K562 (cell line): ENCODE measurements at regions not wholly inside any gene's neighbourhood (a gene's known extent, or its start where the extent isn't known, plus 50 kb on each side); places are given as distances from the start of the nearest gene placed in this dataset.

Source experiments
- ATAC-seq: fragments of 200-7000 bp; cut with Tn5 transposase; 3 replicates; pipeline ENCODE4 v1.9.1; 2020; ENCODE audit warnings: moderate library complexity
- BruUV-seq: library from RNA; stranded (reverse); fragments of 400-500 nt; replicated peaks from 2 replicates; lab custom pipeline; 2021; lab: Mats Ljungman, UMichigan
- CTCF ChIA-PET: fragments of 300-600 bp; formaldehyde crosslinking; extraction: SDS; loops from one replicate; lab custom pipeline; 2021; ENCODE audit warnings: low intra/inter-chr PET ratio; lab: Yijun Ruan, JAX
- POLR2A ChIA-PET: fragments of 300-600, 350-650 bp; sonication (Branson Sonifier 250); formaldehyde crosslinking; extraction: SDS; loops from one replicate; lab custom pipeline; 2021; ENCODE audit warnings: antibody characterized with exemption, inconsistent platforms; lab: Yijun Ruan, JAX
- DNase-seq, 4 experiments: peaks; one replicate each; pipeline versions ENCODE4 v3.0.0 to v3.0.0-alpha.2; 2011 to 2018; ENCODE audit warnings: low spot score in 3 of 4, mixed read lengths in 3 of 4; ENCODE audit errors: extremely low read depth in 1 of 4
- FAIRE-seq: peaks from 2 replicates; lab custom pipeline; 2011; peaks lifted over from hg19 to GRCh38; lab: Jason Lieb, UNC
- H2AFZ ChIP-seq: 2 replicates; pipeline ENCODE4 v1.6.0; 2011; ENCODE audit warnings: low read depth, low read length, control low read depth, inconsistent platforms
- H3K27ac ChIP-seq: fragments of 200-600 bp; 3 replicates; pipeline ENCODE4 v1.8.0; 2011; ENCODE audit warnings: low read depth, mild to moderate bottlenecking, control low read depth, inconsistent platforms, low read length, moderate library complexity, mixed read lengths; ENCODE audit errors: extremely low read depth
- H3K27me3 ChIP-seq, 2 experiments: fragments of 300-600 bp in 1 of 2; 2 replicates in 1 of 2; 3 replicates in 1 of 2; pipeline versions ENCODE4 v1.6.0 to v1.8.0; 2011; ENCODE audit warnings: inconsistent platforms in 2 of 2, low read length in 2 of 2, mild to moderate bottlenecking in 1 of 2, mixed read lengths in 1 of 2, moderate library complexity in 1 of 2; ENCODE audit not compliant: control insufficient read depth in 2 of 2, insufficient read depth in 2 of 2
- H3K36me3 ChIP-seq: fragments of 300-600 bp; 3 replicates; pipeline ENCODE4 v1.8.0; 2011; ENCODE audit warnings: mild to moderate bottlenecking, low read length, inconsistent platforms; ENCODE audit not compliant: control insufficient read depth, insufficient read depth
- H3K4me1 ChIP-seq, 2 experiments: fragments of 200-600 bp in 1 of 2; replicated peaks in 1 of 2; 2 replicates in 1 of 2; 3 replicates in 1 of 2; pipeline versions ENCODE4 v1.5.1 to v1.8.0; 2011; ENCODE audit warnings: inconsistent platforms in 2 of 2, low read length in 2 of 2, mild to moderate bottlenecking in 1 of 2, mixed read lengths in 1 of 2, moderate library complexity in 1 of 2; ENCODE audit not compliant: control insufficient read depth in 2 of 2, insufficient read depth in 2 of 2
- H3K4me2 ChIP-seq: 2 replicates; pipeline ENCODE4 v1.6.1; 2011; ENCODE audit warnings: low read length, control low read depth, inconsistent platforms, mixed read lengths; ENCODE audit not compliant: insufficient read depth
- H3K4me3 ChIP-seq: fragments of 200-600 bp; sonication (generic), shearing (Covaris generic); 2 replicates; pipeline ENCODE4 v1.5.1; 2016; ENCODE audit warnings: control low read depth, inconsistent platforms
- H3K79me2 ChIP-seq: fragments of 200-600 bp; 3 replicates; pipeline ENCODE4 v1.8.0; 2011; ENCODE audit warnings: low read length, inconsistent platforms; ENCODE audit not compliant: control insufficient read depth, insufficient read depth
- H3K9ac ChIP-seq, 2 experiments: 2 replicates each; pipeline versions ENCODE4 v1.6.0 to v1.6.1; 2011; ENCODE audit warnings: low read depth in 2 of 2, low read length in 2 of 2, control low read depth in 1 of 2, inconsistent platforms in 1 of 2, mild to moderate bottlenecking in 1 of 2, mixed read lengths in 1 of 2; ENCODE audit not compliant: insufficient read depth in 1 of 2
- H3K9me1 ChIP-seq: one replicate; pipeline ENCODE4 v1.6.0; 2011; ENCODE audit warnings: inconsistent platforms, mild to moderate bottlenecking, low read length, moderate library complexity; ENCODE audit not compliant: control insufficient read depth, insufficient read depth
- H3K9me3 ChIP-seq: replicated peaks from 2 replicates; pipeline ENCODE4 v1.5.1; 2011; ENCODE audit warnings: low read depth, low read length, inconsistent platforms; ENCODE audit not compliant: control insufficient read depth, insufficient read depth
- H4K20me1 ChIP-seq: replicated peaks from 2 replicates; pipeline ENCODE4 v1.6.1; 2011; ENCODE audit warnings: low read length, inconsistent platforms, mixed read lengths; ENCODE audit not compliant: control insufficient read depth, insufficient read depth
- ETS2 ChIP-seq: IDR thresholded peaks from 2 replicates; pipeline ENCODE4 v1.6.1; 2016; ENCODE audit warnings: borderline replicate concordance, missing genetic modification characterization, mild to moderate bottlenecking, moderate library complexity, missing compliant biosample characterization; ENCODE audit not compliant: poor library complexity, severe bottlenecking
- FOXA3 ChIP-seq, 2 experiments: fragments of 450-650 bp in 1 of 2; sonication (generic) in 1 of 2; formaldehyde crosslinking; IDR thresholded peaks in 1 of 2; conservative IDR thresholded peaks in 1 of 2; 2 replicates each; pipeline versions ENCODE4 v1.4.0 to v1.8.0; 2020 to 2022; ENCODE audit warnings: mild to moderate bottlenecking in 2 of 2, missing genetic modification reagents in 1 of 2
- FOXK2 ChIP-seq, 2 experiments: fragments of 450-650 bp; IDR thresholded peaks in 1 of 2; conservative IDR thresholded peaks in 1 of 2; 2 replicates each; pipeline ENCODE4 v1.6.1; 2016; ENCODE audit warnings: low read depth in 2 of 2, mild to moderate bottlenecking in 1 of 2
- GATAD2A ChIP-seq: fragments of 450-650 bp; IDR thresholded peaks from 2 replicates; pipeline ENCODE4 v1.6.1; 2017
- GTF2A2 ChIP-seq: IDR thresholded peaks from 2 replicates; pipeline ENCODE4 v1.6.1; 2016; ENCODE audit warnings: mild to moderate bottlenecking, missing genetic modification characterization, missing compliant biosample characterization
- IRF2 ChIP-seq: sonication (generic); formaldehyde crosslinking; IDR thresholded peaks from 2 replicates; pipeline ENCODE4 v1.8.1; 2022; ENCODE audit warnings: mild to moderate bottlenecking, missing genetic modification reagents
- MAFG ChIP-seq: fragments of 450-650 bp; conservative IDR thresholded peaks from 2 replicates; pipeline ENCODE4 v1.6.1; 2016; ENCODE audit warnings: missing genetic modification characterization, missing compliant biosample characterization
- MEF2A ChIP-seq: IDR thresholded peaks from 2 replicates; pipeline ENCODE4 v1.6.1; 2011; ENCODE audit warnings: low read depth, mild to moderate bottlenecking, low read length, moderate library complexity; ENCODE audit not compliant: control insufficient read depth
- MEIS2 ChIP-seq: fragments of 450-650 bp; IDR thresholded peaks from 2 replicates; pipeline ENCODE4 v1.6.1; 2014; ENCODE audit warnings: mild to moderate bottlenecking; ENCODE audit not compliant: partially characterized antibody
- RBM15 ChIP-seq: fragments of 200-400 bp; formaldehyde crosslinking; IDR thresholded peaks from 2 replicates; pipeline ENCODE4 v1.6.1; 2018; ENCODE audit warnings: mild to moderate bottlenecking, low read length, moderate library complexity; ENCODE audit not compliant: insufficient read depth
- SRF ChIP-seq, 2 experiments: fragments of 250-450, 450-650 bp in 1 of 2; sonication (Bioruptor Pico) in 1 of 2; sonication (generic) in 1 of 2; formaldehyde crosslinking; IDR thresholded peaks; 2 replicates each; pipeline versions ENCODE4 v1.5.0 to v1.5.1; 2020 to 2022; ENCODE audit warnings: mild to moderate bottlenecking in 1 of 2, missing genetic modification reagents in 1 of 2
- XRCC4 ChIP-seq: IDR thresholded peaks from one replicate; pipeline ENCODE4 v1.6.1; 2011; ENCODE audit not compliant: insufficient read depth, insufficient read length; ENCODE audit errors: extremely low read depth
- ZEB2 ChIP-seq: fragments of 450-650 bp; IDR thresholded peaks from 2 replicates; pipeline ENCODE4 v1.6.1; 2016
- ZNF232 ChIP-seq: sonication (generic); formaldehyde crosslinking; IDR thresholded peaks from 2 replicates; pipeline ENCODE4 v1.8.0; 2022; ENCODE audit warnings: mild to moderate bottlenecking, missing genetic modification reagents
- ZNF384 ChIP-seq: IDR thresholded peaks from 2 replicates; pipeline ENCODE4 v1.6.1; 2012; ENCODE audit warnings: low read depth, low read length, improper control_type of control experiment
- WGBS: fragments of 100-300 bp; shearing (Covaris generic); methylation state at CpG from one replicate; pipeline ENCODE4 v1.1.6; 2016; ENCODE audit warnings: low coverage, mixed read lengths; ENCODE audit not compliant: insufficient coverage; ENCODE audit errors: missing lambda C conversion rate; 5-methylcytosine and 5-hydroxymethylcytosine counted together
- in situ Hi-C: fragments of 300-500 bp; cut with MboI; formaldehyde crosslinking; loops from 4 replicates; pipeline ENCODE4 v1.15.0; 2018; ENCODE audit warnings: inconsistent platforms, mixed read lengths
- intact Hi-C: fragments of 100-400 bp; cut with micrococcal nuclease; formaldehyde crosslinking; loops from 2 replicates; pipeline ENCODE4 v1.14.2; 2022

DNA sequence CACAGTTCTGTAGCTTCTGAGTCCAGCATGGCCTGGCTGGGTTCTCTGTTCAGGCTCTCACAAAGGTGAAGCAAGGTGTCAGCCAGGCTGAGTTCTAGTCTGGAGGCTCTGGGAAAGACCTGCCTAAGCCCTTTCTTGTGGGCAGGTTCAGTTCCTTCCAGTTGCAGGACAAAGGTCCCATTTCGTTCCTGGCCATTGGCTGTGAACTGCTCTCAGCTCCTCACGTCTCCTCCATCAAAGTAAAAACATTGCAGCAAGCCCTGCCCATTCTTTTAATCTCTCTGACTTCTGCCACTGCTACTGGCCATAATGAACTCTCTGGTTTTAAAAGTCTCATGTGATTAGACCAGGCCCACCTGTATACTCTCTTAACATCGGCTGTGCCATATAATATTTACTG is 61.6 kb upstream of the BARX1 start:
- Histone ChIP-seq H3K9me3 (no peaks in the 10 kb centered on the region), H2AFZ (no peak overlapping the region), H4K20me1 (no peaks in the 10 kb centered on the region), H3K9ac (no peak overlapping the region), H3K36me3 (no peaks in the 10 kb centered on the region), H3K4me2 (no peak overlapping the region), H3K27me3 (peaks cover 2 to 5% of the 10 kb centered on the region in 2 experiments; a peak in 3 of 5 replicates), H3K4me3 (no peak overlapping the region), H3K27ac (no peak overlapping the region), H3K9me1 (no peaks in the 10 kb centered on the region), H3K79me2 (no peaks in the 10 kb centered on the region), H3K4me1 (no peaks in the 10 kb centered on the region)
- TF ChIP-seq MEIS2 (no peak), MEF2A (no peak), ETS2 (tag) (no peak), MAFG (tag) (no peak), GTF2A2 (no peak)
- in situ Hi-C loops (loop anchor here (5.0 kb wide), 1 partner anchor 201 kb away; no protein-coding TSS in a partner anchor), intact Hi-C loops (no loop called here)
- BruUV-seq = no TSS peak
- POLR2A ChIA-PET = interaction anchor here (1.1 kb wide), 1 partner anchor 9 kb away, joined by 3 read pairs; no protein-coding TSS in a partner anchor
- DNase-seq = no peak
- FAIRE-seq = no peak
- 13% methylated on average over 3 of the region's 3 CpGs for WGBS
- ATAC-seq = no peak
- CTCF ChIA-PET = no interaction called here

DNA sequence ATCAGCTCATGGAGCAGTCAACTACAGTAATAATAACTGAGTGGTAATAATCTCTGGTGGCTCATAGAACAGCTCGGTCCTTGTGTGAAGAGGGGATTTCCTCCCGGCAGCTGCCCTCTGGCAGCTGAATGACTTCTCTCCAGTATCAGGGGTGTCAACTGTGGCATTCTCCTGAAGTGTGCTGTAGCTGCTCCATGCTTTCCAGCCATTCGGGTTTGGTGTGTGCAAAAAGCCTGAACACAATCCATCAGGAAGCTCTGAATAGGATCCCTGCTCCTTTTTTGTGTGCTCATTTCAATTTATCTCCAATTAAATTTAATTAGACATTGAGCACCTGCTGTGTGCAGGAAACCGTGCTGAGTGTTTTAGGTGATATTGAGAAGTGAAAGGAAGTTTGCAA is 59.8 kb upstream of the BARX1 start:
- Histone ChIP-seq H3K9me3 (no peaks in the 10 kb centered on the region), H3K79me2 (no peaks in the 10 kb centered on the region), H3K4me3 (no peak overlapping the region), H3K27me3 (peaks cover 2 to 5% of the 10 kb centered on the region in 2 experiments; a peak in 4 of 5 replicates), H3K36me3 (no peaks in the 10 kb centered on the region), H3K4me1 (no peaks in the 10 kb centered on the region), H3K9me1 (no peaks in the 10 kb centered on the region), H3K27ac (no peak overlapping the region), H4K20me1 (no peaks in the 10 kb centered on the region), H3K9ac (no peak overlapping the region), H2AFZ (no peak overlapping the region), H3K4me2 (no peak overlapping the region)
- 12% methylated on average over 4 of the region's 4 CpGs for WGBS
- intact Hi-C loops = loop anchor here (1.0 to 5.0 kb wide), 4 partner anchors 50 to 522 kb away; no protein-coding TSS in a partner anchor
- no peak for FAIRE-seq
- BruUV-seq = no TSS peak
- in situ Hi-C loops = loop anchor here (5.0 kb wide), 1 partner anchor 202 kb away; no protein-coding TSS in a partner anchor
- ATAC-seq = no peak
- POLR2A ChIA-PET = interaction anchor here (0.9 to 1.1 kb wide), 2 partner anchors 11 to 198 kb away, joined by 3 to 5 read pairs; no protein-coding TSS in a partner anchor
- CTCF ChIA-PET = interaction anchor here (3.2 kb wide), 1 partner anchor 198 kb away, joined by 30 read pairs; no protein-coding TSS in a partner anchor
- DNase-seq = no peak
- no peak for TF ChIP-seq ZNF232 (CRISPR knock-in tag)
- no peak for TF ChIP-seq ZEB2
- no peak for TF ChIP-seq RBM15
- no peak for TF ChIP-seq IRF2 (CRISPR knock-in tag)
- no peak for TF ChIP-seq GATAD2A
- no peak for TF ChIP-seq FOXK2 (conservative IDR thresholded peaks at IDR 0.05 in 1 of 2, IDR thresholded peaks at IDR 0.05 in 1 of 2; ENCODE audit: low read depth in 2 of 2)
- no peak for TF ChIP-seq SRF (CRISPR knock-in tag; IDR thresholded peaks at IDR 0.05)
- no peak for TF ChIP-seq ZNF384
- TF ChIP-seq XRCC4 = no peak
- TF ChIP-seq FOXA3 (CRISPR knock-in tag; conservative IDR thresholded peaks at IDR 0.05 in 1 of 2, IDR thresholded peaks at IDR 0.05 in 1 of 2) = no peak
